Epithelial cell of proximal tubule (primary cell): ENCODE measurements at regions not wholly inside any gene's neighbourhood (a gene's known extent, or its start where the extent isn't known, plus 50 kb on each side); places are given as distances from the start of the nearest gene placed in this dataset.

ENCODE experiments used
- DNase-seq: peaks from one replicate; pipeline ENCODE4 v3.0.0-alpha.2; 2011; ENCODE audit warnings: low read depth
- H3K4me3 ChIP-seq: 2 replicates; pipeline ENCODE4 v1.5.1; 2011; ENCODE audit warnings: low read depth, mild to moderate bottlenecking, low read length
- TF ChIP-seq, protein P1 (sequence below): conservative IDR thresholded peaks from 2 replicates; pipeline ENCODE4 v1.5.1; 2012; ENCODE audit warnings: low read depth, mild to moderate bottlenecking, low read length

GRCh38 chr15:46646490-46646889 is 1011.7 kb downstream of the SQOR start:
- DNase-seq, result no peak
- TF ChIP-seq, protein P1, sequence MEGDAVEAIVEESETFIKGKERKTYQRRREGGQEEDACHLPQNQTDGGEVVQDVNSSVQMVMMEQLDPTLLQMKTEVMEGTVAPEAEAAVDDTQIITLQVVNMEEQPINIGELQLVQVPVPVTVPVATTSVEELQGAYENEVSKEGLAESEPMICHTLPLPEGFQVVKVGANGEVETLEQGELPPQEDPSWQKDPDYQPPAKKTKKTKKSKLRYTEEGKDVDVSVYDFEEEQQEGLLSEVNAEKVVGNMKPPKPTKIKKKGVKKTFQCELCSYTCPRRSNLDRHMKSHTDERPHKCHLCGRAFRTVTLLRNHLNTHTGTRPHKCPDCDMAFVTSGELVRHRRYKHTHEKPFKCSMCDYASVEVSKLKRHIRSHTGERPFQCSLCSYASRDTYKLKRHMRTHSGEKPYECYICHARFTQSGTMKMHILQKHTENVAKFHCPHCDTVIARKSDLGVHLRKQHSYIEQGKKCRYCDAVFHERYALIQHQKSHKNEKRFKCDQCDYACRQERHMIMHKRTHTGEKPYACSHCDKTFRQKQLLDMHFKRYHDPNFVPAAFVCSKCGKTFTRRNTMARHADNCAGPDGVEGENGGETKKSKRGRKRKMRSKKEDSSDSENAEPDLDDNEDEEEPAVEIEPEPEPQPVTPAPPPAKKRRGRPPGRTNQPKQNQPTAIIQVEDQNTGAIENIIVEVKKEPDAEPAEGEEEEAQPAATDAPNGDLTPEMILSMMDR, result no peak
- H3K4me3 ChIP-seq, result no peak overlapping the region

DNA sequence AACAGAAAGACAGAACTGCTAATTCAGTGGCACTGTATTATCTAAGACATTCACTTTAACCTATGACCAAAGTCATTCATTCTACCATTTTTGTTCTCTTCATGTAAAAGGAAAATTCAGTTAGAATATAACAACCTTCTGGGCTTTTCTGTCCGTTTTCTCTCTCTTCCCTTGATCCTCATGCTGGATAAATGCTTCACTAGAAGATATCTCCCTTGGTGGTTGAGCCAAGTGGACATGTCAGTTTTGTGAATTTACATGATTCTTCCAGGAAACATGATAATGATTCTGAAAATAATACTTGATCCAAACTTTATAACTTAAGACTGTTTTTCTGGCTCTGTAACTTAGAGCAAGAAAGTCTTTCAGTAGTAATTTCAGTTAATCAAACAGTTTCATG is 1012.2 kb downstream of the SQOR start:
- TF ChIP-seq, protein P1, result no peak
- DNase-seq, result no peak
- H3K4me3 ChIP-seq, result no peak overlapping the region

- TF ChIP-seq, protein P1, result no peak
- H3K4me3 ChIP-seq, result no peak overlapping the region
- DNase-seq, result no peak
These were observed 1017.4 kb downstream of the SQOR start for GRCh38 chr15:46652266-46652665.

DNA sequence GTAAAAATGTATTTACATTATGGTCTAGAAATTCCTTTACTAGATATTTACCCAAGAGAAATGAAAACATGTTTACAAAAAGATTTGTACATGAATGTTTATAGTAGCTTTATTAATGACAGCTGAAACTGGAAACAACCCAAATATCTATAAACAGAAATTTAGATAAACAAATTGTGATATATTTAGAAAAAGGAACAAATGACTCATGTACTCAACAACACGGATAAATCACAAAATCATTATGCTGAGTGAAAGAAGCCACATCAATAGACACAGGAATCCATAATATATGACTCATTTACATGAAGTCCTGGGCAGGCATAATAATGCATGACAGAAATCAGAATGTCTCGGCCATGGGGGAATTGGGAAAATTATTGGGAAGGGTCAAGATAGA is 1020.2 kb downstream of the SQOR start:
- DNase-seq, result no peak
- no peak overlapping the region for H3K4me3 ChIP-seq
- TF ChIP-seq, protein P1, result no peak

- H3K4me3 ChIP-seq, result no peak overlapping the region
- TF ChIP-seq, protein P1, result no peak
- no peak for DNase-seq
These were observed 1025.4 kb downstream of the SQOR start for GRCh38 chr15:46660096-46660842.

GRCh38 chr15:46670258-46670657 is 1035.4 kb downstream of the SQOR start:
- H3K4me3 ChIP-seq, result no peak overlapping the region
- no peak for DNase-seq
- TF ChIP-seq, protein P1, result no peak

- DNase-seq, result no peak
- TF ChIP-seq, protein P1, result no peak
- no peak overlapping the region for H3K4me3 ChIP-seq
These were observed 1036.5 kb downstream of the SQOR start for GRCh38 chr15:46671336-46671735.
